H1 (cell line): ENCODE measurements at regions not wholly inside any gene's neighbourhood (a gene's known extent, or its start where the extent isn't known, plus 50 kb on each side); places are given as distances from the start of the nearest gene placed in this dataset.

ENCODE experiments used
- KDM1A ChIP-seq: fragments of 200-600, 300-600 bp; sonication (generic); IDR thresholded peaks from 2 replicates; pipeline ENCODE4 v1.7.1; 2016; ENCODE audit warnings: mild to moderate bottlenecking, low read length, borderline replicate concordance
- SIN3A ChIP-seq, 2 experiments: IDR thresholded peaks in 1 of 2; conservative IDR thresholded peaks in 1 of 2; 2 replicates each; pipeline ENCODE4 v1.6.1; 2011 to 2012; ENCODE audit warnings: low read length in 2 of 2, improper control_type of control experiment in 1 of 2, low read depth in 1 of 2, mild to moderate bottlenecking in 1 of 2
- YY1 ChIP-seq: IDR thresholded peaks from 2 replicates; pipeline ENCODE4 v1.6.1; 2011; ENCODE audit warnings: low read depth, mild to moderate bottlenecking, low read length

DNA sequence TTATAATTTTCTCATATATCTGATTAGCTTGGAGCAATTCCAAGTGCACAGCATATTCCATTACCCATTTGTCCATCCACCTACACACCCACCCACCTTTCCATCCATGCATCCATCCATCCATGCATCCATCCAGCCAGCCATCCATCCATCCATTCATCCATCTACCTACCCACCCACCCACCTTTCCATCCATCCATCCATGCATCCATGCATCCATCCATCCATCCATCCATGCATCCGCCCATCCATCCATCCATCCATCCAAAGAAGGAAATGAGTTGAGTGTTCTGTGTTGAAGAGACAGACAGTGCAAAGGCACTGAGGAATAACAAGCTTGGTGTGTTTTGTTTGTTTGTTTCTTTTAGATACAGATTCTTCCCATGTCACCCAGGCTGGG, 78.7 kb upstream of the FAM20A start (continued):
- no peak for TF ChIP-seq SIN3A (conservative IDR thresholded peaks at IDR 0.05 in 1 of 2, IDR thresholded peaks at IDR 0.05 in 1 of 2; ENCODE audit: low read depth in 1 of 2, low read length in 2 of 2)
- TF ChIP-seq YY1 = no peak
- TF ChIP-seq KDM1A = no peak
- TF ChIP-seq, all 59 proteins: peak for 0
